HG02970 (cell line): ENCODE measurements at regions not wholly inside any gene's neighbourhood (a gene's known extent, or its start where the extent isn't known, plus 50 kb on each side); places are given as distances from the start of the nearest gene placed in this dataset.

Source experiments
- ATAC-seq: cut with Tn5 transposase; IDR thresholded peaks from one replicate; pipeline ENCODE4 v1.9.1; 2021; ENCODE audit warnings: mild to moderate bottlenecking, moderate library complexity, moderate number of reproducible peaks; ENCODE audit not compliant: unreplicated experiment, low FRiP score

DNA sequence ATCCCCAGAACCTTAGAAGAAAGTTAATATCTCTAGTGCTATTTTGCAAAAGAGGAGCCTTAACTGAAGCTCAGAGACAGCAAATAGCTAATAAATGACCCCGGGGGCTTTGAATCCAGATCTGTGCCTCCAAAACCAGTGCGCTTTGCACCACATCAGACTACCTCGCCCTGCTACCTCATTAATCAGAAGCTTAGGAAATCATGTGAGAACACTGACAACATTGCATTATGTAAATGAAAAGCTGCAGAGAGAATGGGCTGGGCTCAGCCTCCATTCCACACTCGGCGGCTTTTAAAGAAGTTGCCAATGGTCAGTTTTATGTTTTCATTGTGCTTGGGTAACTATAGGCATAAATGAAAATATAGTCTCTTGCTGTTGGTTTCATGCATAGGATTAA, 54.0 kb upstream of the STMND1 start:
- no peak for ATAC-seq

DNA sequence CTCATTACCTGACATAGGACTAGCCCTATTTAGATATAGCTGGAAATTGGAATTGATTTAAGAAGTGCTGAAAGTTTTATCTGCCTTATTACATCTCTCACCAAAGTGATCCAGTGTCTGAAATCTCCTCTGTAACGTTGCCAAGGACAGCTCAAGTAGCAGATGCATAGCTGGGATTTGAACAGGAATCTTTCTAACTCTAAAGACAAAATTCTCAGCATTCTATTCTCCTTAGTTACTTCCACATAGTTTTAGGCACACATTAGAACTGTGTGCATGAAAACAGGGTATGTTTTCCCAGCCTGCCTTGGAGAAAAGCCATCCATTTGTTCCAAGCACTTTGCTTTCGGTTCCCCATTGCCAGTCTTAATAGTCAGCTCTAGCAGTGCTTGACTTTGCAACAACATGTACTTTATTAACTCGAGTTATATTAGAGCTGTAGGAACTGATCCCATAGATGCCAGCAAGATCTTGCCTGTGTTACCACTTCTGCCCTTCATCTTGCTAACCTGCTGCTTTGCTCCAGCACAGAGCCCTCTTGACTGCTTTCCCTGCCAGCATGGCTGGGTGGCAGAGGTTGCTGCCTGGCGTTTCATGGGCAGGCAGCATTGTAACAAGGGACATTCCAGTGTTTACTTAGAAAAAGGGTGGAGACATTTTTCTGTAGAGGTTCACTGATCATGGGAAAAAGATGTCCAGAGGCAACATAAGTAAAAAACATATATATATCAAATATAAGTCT, 56.1 kb upstream of the STMND1 start:
- no peak for ATAC-seq

DNA sequence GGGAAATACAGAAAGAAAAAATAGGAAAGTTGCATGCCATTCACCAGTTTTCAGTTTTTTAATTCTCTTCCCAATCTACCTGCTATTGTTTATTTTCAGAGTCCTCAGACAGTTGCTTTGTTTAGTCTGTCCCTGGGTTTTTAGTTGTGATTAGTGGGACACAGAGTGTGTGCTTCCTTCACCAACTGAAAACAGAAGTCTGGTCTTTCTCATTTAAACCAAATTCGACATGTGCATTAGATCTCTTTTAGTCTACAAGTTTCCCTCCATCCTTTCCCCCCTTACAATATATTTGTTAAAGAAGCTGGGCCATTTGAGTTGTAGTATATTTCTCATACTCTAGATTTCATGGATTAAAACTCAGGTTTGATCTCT, 58.7 kb upstream of the STMND1 start:
- ATAC-seq = no peak

DNA sequence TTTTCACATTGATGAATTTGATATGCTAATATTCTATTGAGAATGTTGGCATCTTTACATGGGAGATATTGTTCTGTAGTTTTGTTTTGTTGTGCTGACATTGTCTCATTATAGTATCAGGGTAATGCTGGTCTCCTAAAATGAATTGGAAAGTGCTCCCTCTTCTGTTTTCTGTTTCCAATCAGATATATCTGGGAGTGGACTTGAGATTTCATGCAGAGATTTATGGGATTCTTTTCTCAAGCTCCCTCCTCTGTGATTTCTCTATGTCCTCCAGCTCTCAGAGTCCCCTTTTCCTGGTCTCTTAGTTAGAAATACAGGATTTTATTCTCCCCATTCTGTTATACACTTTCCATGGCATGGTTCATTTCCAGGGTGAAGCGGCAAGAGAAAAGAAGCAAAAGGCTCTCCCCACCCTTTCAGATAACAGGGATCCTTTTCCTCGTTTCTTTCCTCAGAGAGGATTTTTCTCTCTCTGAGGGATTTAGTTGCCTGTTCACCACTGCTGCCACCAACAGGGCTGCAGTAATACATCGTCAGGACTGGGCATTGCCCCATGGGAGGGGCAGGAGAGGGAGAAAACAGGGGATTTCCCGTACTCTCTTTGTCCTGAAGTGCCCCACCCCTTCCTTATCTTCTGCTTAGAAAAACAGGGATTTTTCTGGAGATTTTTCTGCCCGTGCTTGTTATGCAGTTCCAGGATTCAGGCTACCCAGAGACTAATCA, 59.3 kb upstream of the STMND1 start:
- ATAC-seq = no peak

DNA sequence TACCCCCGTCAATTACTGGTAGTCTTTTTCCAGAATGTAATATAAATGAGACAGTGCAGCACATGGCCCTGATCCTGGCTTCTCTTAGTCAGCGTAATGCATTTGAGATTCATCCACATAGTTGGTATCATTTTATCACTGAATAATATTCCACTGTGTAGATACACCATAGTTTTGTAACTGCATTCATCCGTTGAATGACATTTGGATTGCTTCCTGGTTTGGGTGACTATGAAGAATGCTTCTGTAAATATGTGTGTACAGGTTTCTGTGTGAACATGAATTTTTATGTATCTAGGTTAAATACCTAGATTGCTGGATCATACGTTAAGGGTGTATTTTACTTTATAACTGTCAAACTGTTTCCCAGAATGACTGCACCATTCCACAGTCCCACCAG, 62.6 kb upstream of the STMND1 start:
- ATAC-seq = no peak

- no peak for ATAC-seq
Measured at GRCh38 chr6:17038316-17038715, 63.5 kb upstream of the STMND1 start.

DNA sequence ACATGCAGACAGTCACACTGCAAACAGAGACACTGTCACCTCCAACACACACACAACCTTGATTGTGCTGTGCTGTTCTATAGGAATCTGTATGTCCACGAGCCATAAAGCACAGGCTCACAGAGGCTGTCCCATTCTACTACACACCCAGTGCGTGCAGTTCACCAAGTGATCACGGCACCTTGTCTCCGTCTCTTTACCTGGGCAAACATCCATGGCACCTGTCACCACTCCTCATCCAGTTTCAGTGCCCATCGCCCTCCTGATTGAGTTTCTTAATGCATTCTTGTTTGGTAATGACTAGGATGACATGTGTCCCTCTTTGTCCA, 65.8 kb upstream of the STMND1 start:
- no peak for ATAC-seq

GRCh38 chr6:17035257-17036064, 66.4 kb upstream of the STMND1 start:
- ATAC-seq = no peak

DNA sequence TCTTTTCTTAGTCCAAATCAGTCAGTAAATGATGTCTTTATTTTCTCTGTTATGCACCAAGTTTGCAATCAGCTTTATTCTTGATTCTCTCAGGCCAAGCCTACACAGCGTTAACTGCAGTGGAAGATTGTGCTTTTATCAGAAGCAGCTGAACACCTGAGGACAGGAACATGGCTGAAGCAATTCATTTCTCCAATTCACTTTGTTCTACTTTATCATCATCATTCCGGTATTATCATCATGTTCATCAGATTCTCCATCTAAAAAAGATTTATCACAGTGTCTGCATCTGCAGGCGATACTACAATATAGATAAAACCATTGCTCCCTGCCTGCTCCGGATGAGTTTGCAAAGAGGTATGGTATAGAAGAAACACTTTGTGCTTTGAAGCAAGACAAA, 68.1 kb upstream of the STMND1 start:
- no peak for ATAC-seq

- ATAC-seq = no peak
Measured at GRCh38 chr6:17032988-17033634, 68.7 kb upstream of the STMND1 start.

GRCh38 chr6:17032590-17032987, 69.3 kb upstream of the STMND1 start:
- ATAC-seq = no peak

GRCh38 chr6:17031961-17032360, 69.9 kb upstream of the STMND1 start:
- no peak for ATAC-seq

DNA sequence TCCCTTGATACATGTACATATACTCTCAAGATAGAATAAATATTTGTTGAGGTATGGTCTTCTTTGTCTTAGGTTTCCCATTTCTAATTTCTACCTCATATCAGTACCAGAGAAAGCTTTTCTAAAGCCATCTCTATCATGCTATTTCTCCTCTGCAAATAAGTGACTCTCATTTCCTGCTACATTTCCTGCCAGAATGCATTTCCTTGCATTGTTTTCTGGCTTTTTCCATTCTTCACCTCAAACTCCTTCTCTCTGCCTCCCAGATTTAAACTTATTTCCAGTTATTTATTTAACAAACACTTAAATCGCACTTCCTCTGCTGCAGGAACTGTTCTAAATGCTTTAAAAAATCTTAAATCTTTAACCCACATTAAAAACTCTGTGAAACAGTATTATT, 74.4 kb upstream of the STMND1 start:
- no peak for ATAC-seq

GRCh38 chr6:17022604-17023003, 79.2 kb upstream of the STMND1 start:
- no peak for ATAC-seq

- ATAC-seq = no peak
Measured at GRCh38 chr6:17021539-17021889, 80.3 kb upstream of the STMND1 start.

DNA sequence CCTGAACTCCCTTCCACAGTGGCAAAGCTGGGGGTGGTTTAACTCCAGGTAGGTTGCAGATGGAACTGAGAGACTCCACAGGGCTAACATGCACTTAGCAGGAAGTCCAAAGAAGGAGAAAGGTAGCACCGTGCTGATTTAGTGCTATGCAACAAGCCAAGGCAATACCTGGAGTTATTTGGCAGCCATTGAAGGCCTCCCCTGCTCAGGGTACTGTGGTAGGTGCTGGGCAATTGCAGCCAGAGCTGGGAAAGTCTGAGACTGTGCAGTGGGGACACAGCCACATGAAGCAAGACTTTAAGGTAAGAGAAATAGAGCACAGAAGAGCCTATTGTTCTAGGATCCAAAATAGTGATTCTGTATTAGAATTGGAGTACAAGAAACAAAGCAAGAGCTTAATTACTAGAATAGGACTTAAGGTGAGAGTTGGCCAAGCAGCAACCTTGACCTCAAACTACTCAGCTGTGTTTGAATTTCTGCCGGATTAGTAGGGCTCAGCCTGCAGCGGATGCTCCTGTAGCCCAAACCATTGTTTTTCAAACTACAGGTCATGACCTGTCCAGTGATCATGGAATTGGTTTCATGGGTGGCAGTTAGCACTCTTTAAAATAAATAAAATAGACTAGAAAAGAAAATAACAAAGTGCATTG, 80.8 kb upstream of the STMND1 start:
- ATAC-seq = no peak

GRCh38 chr6:17018425-17018824, 83.4 kb upstream of the STMND1 start:
- no peak for ATAC-seq

GRCh38 chr6:17017416-17017815, 84.4 kb upstream of the STMND1 start:
- no peak for ATAC-seq

- ATAC-seq = no peak
Measured at GRCh38 chr6:17015551-17016381, 86.1 kb upstream of the STMND1 start.

DNA sequence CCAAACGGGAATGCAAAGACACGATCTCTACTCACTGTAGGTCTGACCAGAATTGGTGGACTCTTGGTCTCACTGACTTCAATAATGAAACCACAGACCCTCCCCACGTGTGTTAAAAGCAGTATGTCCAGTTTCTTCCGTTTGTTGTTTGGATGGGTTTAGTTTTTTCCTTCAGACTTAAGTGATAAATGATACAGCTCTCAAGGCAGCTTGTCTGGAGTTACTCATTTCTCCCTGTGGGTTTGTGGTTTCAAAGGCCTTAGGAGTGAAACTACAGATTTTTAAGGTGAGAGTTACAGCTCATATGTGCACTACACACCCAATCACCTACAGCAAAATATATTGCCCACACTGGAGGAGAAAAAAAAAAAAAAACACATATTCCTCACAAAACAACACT, 86.7 kb upstream of the STMND1 start:
- no peak for ATAC-seq
